PC-3 (cell line): ENCODE measurements at regions not wholly inside any gene's neighbourhood (a gene's known extent, or its start where the extent isn't known, plus 50 kb on each side); places are given as distances from the start of the nearest gene placed in this dataset.

ENCODE experiments used
- EZH2 ChIP-seq: fragments of 300-600 bp; sonication (generic); IDR thresholded peaks from one replicate; pipeline ENCODE4 v1.6.1; 2017; ENCODE audit warnings: antibody characterized with exemption, mild to moderate bottlenecking, low read length; ENCODE audit not compliant: unreplicated experiment
- TF ChIP-seq, protein P1 (sequence below): fragments of 300-600 bp; sonication (generic); conservative IDR thresholded peaks from 2 replicates; pipeline ENCODE4 v1.5.1; 2017; ENCODE audit warnings: antibody characterized with exemption, low read depth, mild to moderate bottlenecking, low read length

DNA sequence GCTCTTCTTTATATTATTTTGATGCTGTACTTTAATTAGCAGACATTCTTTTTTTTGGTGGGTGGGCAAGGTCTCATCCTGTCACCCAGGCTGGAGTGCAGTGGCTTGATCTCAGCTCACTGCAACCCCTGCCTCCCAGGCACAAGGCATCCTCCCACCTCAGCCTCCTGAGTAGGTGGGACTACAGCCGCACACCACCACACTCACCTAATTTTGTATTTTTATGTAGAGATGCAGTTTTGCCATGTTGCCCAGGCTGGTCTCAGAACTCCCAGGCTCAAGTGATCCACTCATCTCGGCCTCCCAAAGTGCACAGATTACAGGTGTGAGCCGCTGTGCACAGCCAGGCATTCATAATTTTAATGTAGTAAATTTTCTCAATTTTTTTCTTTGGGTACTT lies 608.1 kb downstream of the ZNF385D start:
- TF ChIP-seq, protein P1, sequence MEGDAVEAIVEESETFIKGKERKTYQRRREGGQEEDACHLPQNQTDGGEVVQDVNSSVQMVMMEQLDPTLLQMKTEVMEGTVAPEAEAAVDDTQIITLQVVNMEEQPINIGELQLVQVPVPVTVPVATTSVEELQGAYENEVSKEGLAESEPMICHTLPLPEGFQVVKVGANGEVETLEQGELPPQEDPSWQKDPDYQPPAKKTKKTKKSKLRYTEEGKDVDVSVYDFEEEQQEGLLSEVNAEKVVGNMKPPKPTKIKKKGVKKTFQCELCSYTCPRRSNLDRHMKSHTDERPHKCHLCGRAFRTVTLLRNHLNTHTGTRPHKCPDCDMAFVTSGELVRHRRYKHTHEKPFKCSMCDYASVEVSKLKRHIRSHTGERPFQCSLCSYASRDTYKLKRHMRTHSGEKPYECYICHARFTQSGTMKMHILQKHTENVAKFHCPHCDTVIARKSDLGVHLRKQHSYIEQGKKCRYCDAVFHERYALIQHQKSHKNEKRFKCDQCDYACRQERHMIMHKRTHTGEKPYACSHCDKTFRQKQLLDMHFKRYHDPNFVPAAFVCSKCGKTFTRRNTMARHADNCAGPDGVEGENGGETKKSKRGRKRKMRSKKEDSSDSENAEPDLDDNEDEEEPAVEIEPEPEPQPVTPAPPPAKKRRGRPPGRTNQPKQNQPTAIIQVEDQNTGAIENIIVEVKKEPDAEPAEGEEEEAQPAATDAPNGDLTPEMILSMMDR: no peak
- no peak for TF ChIP-seq EZH2
